ENCODE measurements at regions not wholly inside any gene's neighbourhood (a gene's known extent, or its start where the extent isn't known, plus 50 kb on each side); places are given as distances from the start of the nearest gene placed in this dataset.
A peak's percentile ranks its signal among the peaks of the same experiment; 100 is the strongest.

DNA sequence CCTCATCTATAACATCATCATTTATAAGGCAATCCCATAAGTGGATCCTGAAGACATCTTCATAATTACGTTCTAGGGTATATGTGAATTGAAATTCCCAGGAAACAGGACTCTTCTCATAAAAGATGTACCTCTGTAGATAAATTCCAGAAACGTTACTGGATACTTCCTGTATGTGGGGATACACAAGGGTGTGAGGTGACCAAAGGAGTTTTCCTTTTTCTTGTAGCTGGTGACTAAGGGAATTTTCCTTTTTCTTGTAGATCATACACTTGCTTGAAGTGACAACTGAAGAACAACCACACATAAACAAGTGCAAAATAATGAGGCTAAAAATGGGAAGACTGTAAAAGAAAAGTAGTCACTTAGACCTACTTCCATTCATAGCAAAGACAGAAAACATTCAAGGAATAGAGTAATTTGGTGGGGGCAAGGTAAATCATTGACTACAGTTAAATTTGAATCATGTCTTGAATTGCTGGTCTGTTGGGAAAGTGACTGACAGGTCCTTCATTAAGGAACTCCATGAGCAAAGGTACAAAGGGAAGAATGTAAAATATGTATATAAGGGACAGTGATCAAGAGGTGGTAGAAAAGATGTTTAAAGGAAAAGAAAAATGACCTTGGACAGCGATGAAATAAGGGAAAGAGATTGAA, 53.2 kb upstream of the UBE2E3 start:
- 50 to 100% (median 73%) methylated on average over 1 to 3 of the region's 3 CpGs for WGBS, 10 experiments
- peaks cover 0 to 4% of the 10 kb centered on the region in 2 donors for H3K4me1 ChIP-seq (replicated peaks in 1 of 2)
- in situ Hi-C loops (cut with MboI; ENCODE audit: low pct_unique_long_range_greater_than_20kb in 2 of 9, low sequenced_read_pairs in 9 of 9, unreplicated experiment in 9 of 9): no loop called here
- ATAC-seq (replicated peaks in 6 of 8): no peak
- no peak overlapping the region for H3K27ac ChIP-seq
- no peak overlapping the region for H3K4me3 ChIP-seq

DNA sequence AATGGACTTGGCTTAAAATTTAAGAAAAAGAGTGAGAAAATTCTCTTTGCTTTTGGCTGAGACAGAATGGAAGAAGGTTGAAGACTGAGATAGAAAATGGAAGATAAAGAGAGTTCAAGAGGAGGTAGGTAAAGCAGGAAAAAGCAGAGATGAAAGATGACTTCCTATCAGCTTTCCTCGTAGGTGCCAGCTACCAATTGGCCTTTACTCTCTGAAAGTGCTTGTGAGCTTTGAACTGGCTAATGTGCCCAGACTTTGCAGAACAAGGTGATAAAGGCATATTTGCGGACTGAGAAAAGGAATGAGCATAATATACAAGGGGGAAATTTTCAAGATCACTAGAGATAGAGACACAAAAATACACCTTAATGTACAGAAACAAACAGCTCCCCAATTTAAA, 54.7 kb upstream of the UBE2E3 start:
- H3K27ac ChIP-seq: no peak overlapping the region
- ATAC-seq (replicated peaks in 6 of 8): no peak
- H3K4me3 ChIP-seq: no peak overlapping the region
- peaks cover 0 to 4% of the 10 kb centered on the region in 2 donors for H3K4me1 ChIP-seq (replicated peaks in 1 of 2)
- in situ Hi-C loops (cut with MboI; ENCODE audit: low pct_unique_long_range_greater_than_20kb in 2 of 9, low sequenced_read_pairs in 9 of 9, unreplicated experiment in 9 of 9): no loop called here
- 73 to 100% (median 91%) methylated on average over 1 to 2 of the region's 2 CpGs; no CpG with 5 or more reads in 1 of the 10 experiments for WGBS, 10 experiments

GRCh38 chr2:180924063-180924462, 56.3 kb upstream of the UBE2E3 start:
- H3K4me1 ChIP-seq (replicated peaks in 1 of 2): peaks cover 0 to 4% of the 10 kb centered on the region in 2 donors
- no peak overlapping the region for H3K4me3 ChIP-seq
- WGBS, 10 experiments: 39 to 80% (median 55%) methylated on average over 1 to 2 of the region's 2 CpGs; no CpG with 5 or more reads in 2 of the 10 experiments
- H3K27ac ChIP-seq: no peak overlapping the region
- ATAC-seq (replicated peaks in 6 of 8): peak in 1 of 8 experiments; percentile 53
- in situ Hi-C loops (cut with MboI; ENCODE audit: low pct_unique_long_range_greater_than_20kb in 2 of 9, low sequenced_read_pairs in 9 of 9, unreplicated experiment in 9 of 9): no loop called here

DNA sequence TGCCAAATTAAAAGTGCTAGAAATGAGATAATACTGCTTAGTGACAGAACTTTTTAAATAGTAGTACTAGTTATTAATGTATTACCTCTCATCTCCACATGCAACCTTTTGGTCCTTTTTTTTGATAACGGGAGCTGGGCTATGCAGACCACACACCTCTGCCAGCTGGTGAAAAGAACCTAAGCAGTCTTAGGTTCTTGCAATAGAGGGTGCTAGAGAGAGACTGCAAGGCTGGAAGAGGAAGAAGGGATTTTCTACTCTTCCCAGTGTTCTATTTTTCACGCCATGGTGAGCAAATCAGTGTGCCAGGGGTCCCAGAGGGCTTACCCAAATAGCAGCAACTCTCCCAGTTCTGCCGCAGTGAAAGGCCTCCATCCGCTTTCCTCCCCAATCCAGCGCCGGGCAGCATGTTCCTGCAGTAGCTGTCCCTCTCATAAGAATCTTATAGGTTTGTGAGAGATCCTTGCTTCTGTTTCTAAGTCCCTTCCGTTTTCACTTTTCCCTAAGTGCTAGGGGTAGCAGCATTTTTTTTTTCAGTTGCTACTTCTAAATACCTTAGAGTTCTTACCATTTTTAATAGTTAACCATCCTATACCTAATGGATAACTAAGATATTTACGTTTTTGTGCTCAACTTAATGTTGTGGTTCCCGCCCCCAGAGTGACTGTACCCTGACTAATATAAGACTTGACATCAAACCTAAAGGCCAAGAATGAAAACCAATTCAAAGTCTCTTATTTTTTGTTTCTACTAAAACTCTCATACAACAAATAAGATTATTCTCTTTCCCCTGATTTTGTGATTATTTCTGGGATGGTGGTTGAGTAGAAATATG, 69.4 kb upstream of the UBE2E3 start:
- 58 to 90% (median 82%) methylated on average over 2 to 9 of the region's 9 CpGs for WGBS, 10 experiments
- H3K4me1 ChIP-seq (replicated peaks in 1 of 2): peaks cover 0 to 6% of the 10 kb centered on the region in 2 donors
- ATAC-seq (replicated peaks in 6 of 8): no peak
- no peak overlapping the region for H3K27ac ChIP-seq
- H3K4me3 ChIP-seq: no peak overlapping the region
- in situ Hi-C loops (cut with MboI; ENCODE audit: low pct_unique_long_range_greater_than_20kb in 2 of 9, low sequenced_read_pairs in 9 of 9, unreplicated experiment in 9 of 9): no loop called here

DNA sequence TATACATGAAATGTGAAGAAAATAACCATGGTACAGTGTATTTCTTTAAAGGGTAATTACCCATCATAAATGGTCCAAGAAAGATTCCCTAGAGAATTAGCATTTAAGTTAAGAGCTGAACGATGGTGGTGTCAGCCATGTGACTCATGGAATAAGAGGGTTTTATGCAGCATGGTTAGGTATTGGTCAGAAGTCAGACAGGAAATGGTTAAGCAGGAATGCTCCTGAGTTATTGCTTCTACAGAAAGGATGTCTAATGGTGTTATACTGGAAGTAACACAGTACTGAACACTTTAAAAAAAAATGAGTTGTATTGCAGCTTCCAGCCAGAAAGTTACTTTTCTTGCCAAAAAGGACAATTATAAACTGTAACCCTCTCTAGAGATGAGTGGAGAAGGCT, 72.7 kb upstream of the UBE2E3 start:
- Histone ChIP-seq H3K4me3 (no peak overlapping the region), H3K4me1 (replicated peaks in 1 of 2) (peaks cover 0 to 12% of the 10 kb centered on the region in 2 donors), H3K27ac (no peak overlapping the region)
- in situ Hi-C loops (cut with MboI; ENCODE audit: low pct_unique_long_range_greater_than_20kb in 2 of 9, low sequenced_read_pairs in 9 of 9, unreplicated experiment in 9 of 9): no loop called here
- no peak for ATAC-seq (replicated peaks in 6 of 8)
- WGBS, 10 experiments: 0 to 100% (median 50%) methylated on average over 1 of the region's 1 CpG; no CpG with 5 or more reads in 4 of the 10 experiments

GRCh38 chr2:180905461-180905860, 74.9 kb upstream of the UBE2E3 start:
- in situ Hi-C loops (cut with MboI; ENCODE audit: low pct_unique_long_range_greater_than_20kb in 2 of 9, low sequenced_read_pairs in 9 of 9, unreplicated experiment in 9 of 9): no loop called here
- H3K27ac ChIP-seq: no peak overlapping the region
- H3K4me3 ChIP-seq: no peak overlapping the region
- peaks cover 0 to 12% of the 10 kb centered on the region in 2 donors for H3K4me1 ChIP-seq (replicated peaks in 1 of 2)
- ATAC-seq (replicated peaks in 6 of 8): peak in 1 of 8 experiments; percentile 43

GRCh38 chr2:180905002-180905401, 75.4 kb upstream of the UBE2E3 start:
- 20 to 93% (median 32%) methylated on average over 2 to 4 of the region's 4 CpGs for WGBS, 10 experiments
- in situ Hi-C loops (cut with MboI; ENCODE audit: low pct_unique_long_range_greater_than_20kb in 2 of 9, low sequenced_read_pairs in 9 of 9, unreplicated experiment in 9 of 9): no loop called here
- Histone ChIP-seq H3K27ac (no peak overlapping the region), H3K4me1 (replicated peaks in 1 of 2) (peaks cover 0 to 12% of the 10 kb centered on the region in 2 donors), H3K4me3 (no peak overlapping the region)
- ATAC-seq (replicated peaks in 6 of 8): no peak

GRCh38 chr2:180901331-180901730, 79.1 kb upstream of the UBE2E3 start:
- 48 to 100% (median 89%) methylated on average over 2 to 4 of the region's 4 CpGs; no CpG with 5 or more reads in 1 of the 10 experiments for WGBS, 10 experiments
- in situ Hi-C loops (cut with MboI; ENCODE audit: low pct_unique_long_range_greater_than_20kb in 2 of 9, low sequenced_read_pairs in 9 of 9, unreplicated experiment in 9 of 9): no loop called here

GRCh38 chr2:180893752-180894151, 86.7 kb upstream of the UBE2E3 start:
- 75 to 100% (median 83%) methylated on average over 1 of the region's 1 CpG; no CpG with 5 or more reads in 1 of the 10 experiments for WGBS, 10 experiments
- Histone ChIP-seq H3K27ac (no peak overlapping the region), H3K4me3 (no peak overlapping the region), H3K4me1 (replicated peaks in 1 of 2) (no peaks in the 10 kb centered on the region)
- in situ Hi-C loops (cut with MboI; ENCODE audit: low pct_unique_long_range_greater_than_20kb in 2 of 9, low sequenced_read_pairs in 9 of 9, unreplicated experiment in 9 of 9): no loop called here
- no peak for ATAC-seq (replicated peaks in 6 of 8)

More at GRCh38 chr2:180901331-180901730, 79.1 kb upstream of the UBE2E3 start:
- no peak for ATAC-seq (replicated peaks in 6 of 8)
- Histone ChIP-seq H3K4me1 (replicated peaks in 1 of 2) (peaks cover 0 to 5% of the 10 kb centered on the region in 2 donors), H3K27ac (no peak overlapping the region), H3K4me3 (no peak overlapping the region)

GRCh38 chr2:180892091-180892490, 88.3 kb upstream of the UBE2E3 start:
- in situ Hi-C loops (cut with MboI; ENCODE audit: low pct_unique_long_range_greater_than_20kb in 2 of 9, low sequenced_read_pairs in 9 of 9, unreplicated experiment in 9 of 9): no loop called here
- H3K4me3 ChIP-seq: no peak overlapping the region
- H3K27ac ChIP-seq: no peak overlapping the region
- WGBS, 10 experiments: 71 to 94% (median 85%) methylated on average over 1 to 4 of the region's 4 CpGs; no CpG with 5 or more reads in 2 of the 10 experiments
- H3K4me1 ChIP-seq (replicated peaks in 1 of 2): no peaks in the 10 kb centered on the region
- no peak for ATAC-seq (replicated peaks in 6 of 8)

DNA sequence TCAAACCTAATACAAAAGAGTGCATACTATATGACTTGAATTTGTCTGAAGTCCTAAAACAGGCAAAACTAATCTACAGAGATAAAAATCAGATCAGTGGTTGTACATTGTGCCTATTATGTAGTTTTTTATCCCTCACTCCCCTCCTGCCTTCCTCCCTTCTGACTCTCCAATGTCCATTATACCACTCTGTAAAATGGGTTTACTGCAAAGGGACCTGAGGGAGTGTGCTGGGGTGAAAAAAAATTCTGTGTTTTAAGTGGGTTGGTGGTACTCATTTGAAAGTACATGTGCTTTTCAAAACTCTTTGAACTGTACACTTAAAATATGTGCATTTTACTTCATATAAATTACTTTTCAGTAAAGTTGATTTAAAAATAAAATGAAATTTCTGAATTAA, 89.0 kb upstream of the UBE2E3 start:
- no peaks in the 10 kb centered on the region for H3K4me1 ChIP-seq (replicated peaks in 1 of 2)
- no peak overlapping the region for H3K4me3 ChIP-seq
- ATAC-seq (replicated peaks in 6 of 8): no peak
- H3K27ac ChIP-seq: no peak overlapping the region
- in situ Hi-C loops (cut with MboI; ENCODE audit: low pct_unique_long_range_greater_than_20kb in 2 of 9, low sequenced_read_pairs in 9 of 9, unreplicated experiment in 9 of 9): no loop called here

GRCh38 chr2:180890781-180891180, 89.6 kb upstream of the UBE2E3 start:
- 20 to 100% (median 78%) methylated on average over 1 of the region's 1 CpG for WGBS, 10 experiments
- no peak for ATAC-seq (replicated peaks in 6 of 8)
- Histone ChIP-seq H3K4me1 (replicated peaks in 1 of 2) (no peaks in the 10 kb centered on the region), H3K27ac (no peak overlapping the region), H3K4me3 (no peak overlapping the region)
- in situ Hi-C loops (cut with MboI; ENCODE audit: low pct_unique_long_range_greater_than_20kb in 2 of 9, low sequenced_read_pairs in 9 of 9, unreplicated experiment in 9 of 9): no loop called here

- in situ Hi-C loops (cut with MboI; ENCODE audit: low pct_unique_long_range_greater_than_20kb in 2 of 9, low sequenced_read_pairs in 9 of 9, unreplicated experiment in 9 of 9): no loop called here
- H3K4me1 ChIP-seq (replicated peaks in 1 of 2): no peaks in the 10 kb centered on the region
- no peak for ATAC-seq (replicated peaks in 6 of 8)
- H3K27ac ChIP-seq: no peak overlapping the region
- H3K4me3 ChIP-seq: no peak overlapping the region
Measured at GRCh38 chr2:180882959-180883358, 97.4 kb upstream of the UBE2E3 start.

DNA sequence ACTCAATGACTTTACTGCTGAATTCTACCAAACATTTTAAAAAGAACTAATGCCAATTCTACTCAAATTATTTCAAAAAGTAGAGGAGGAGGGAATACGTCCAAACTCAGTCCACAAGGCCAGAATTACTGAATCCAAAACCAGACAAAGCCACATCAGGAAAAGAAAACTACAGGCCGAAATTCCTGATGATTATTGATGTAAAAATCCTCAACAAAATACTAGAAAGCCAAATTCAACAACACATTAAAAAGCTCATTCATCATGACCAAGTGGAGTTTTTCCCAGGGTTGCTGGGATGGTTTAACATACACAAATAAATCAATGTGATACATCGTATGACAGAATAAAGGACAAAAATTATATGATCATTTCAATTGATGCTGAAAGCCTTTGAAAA, 103.9 kb upstream of the UBE2E3 start:
- in situ Hi-C loops (cut with MboI; ENCODE audit: low pct_unique_long_range_greater_than_20kb in 2 of 9, low sequenced_read_pairs in 9 of 9, unreplicated experiment in 9 of 9): no loop called here
- no peak for ATAC-seq (replicated peaks in 6 of 8)
- no peak overlapping the region for H3K4me3 ChIP-seq
- H3K4me1 ChIP-seq (replicated peaks in 1 of 2): no peaks in the 10 kb centered on the region
- H3K27ac ChIP-seq: no peak overlapping the region
- 30 to 100% (median 40%) methylated on average over 1 to 3 of the region's 3 CpGs for WGBS, 10 experiments
